Upper lobe of right lung (tissue), 1 donor: ENCODE measurements at regions not wholly inside any gene's neighbourhood (a gene's known extent, or its start where the extent isn't known, plus 50 kb on each side); places are given as distances from the start of the nearest gene placed in this dataset.
A peak's percentile ranks its signal among the peaks of the same experiment; 100 is the strongest.

Experiments
- ATAC-seq: fragments of 200-7000 bp; cut with Tn5 transposase; one replicate; pipeline ENCODE4 v1.9.1; 2020; ENCODE audit warnings: mild to moderate bottlenecking, moderate library complexity
- DNase-seq: peaks from one replicate; pipeline ENCODE4 v3.0.0-alpha.2; 2020
- H3K27ac ChIP-seq: fragments of 200-600 bp; one replicate; pipeline ENCODE4 v1.8.0; 2022
- H3K27me3 ChIP-seq: fragments of 200-600 bp; one replicate; pipeline ENCODE4 v1.8.0; 2022; ENCODE audit warnings: mild to moderate bottlenecking
- H3K36me3 ChIP-seq: fragments of 200-600 bp; one replicate; pipeline ENCODE4 v1.8.0; 2022
- H3K4me1 ChIP-seq: fragments of 200-600 bp; one replicate; pipeline ENCODE4 v1.8.0; 2022
- H3K4me3 ChIP-seq: fragments of 200-600 bp; one replicate; pipeline ENCODE4 v1.8.0; 2022; ENCODE audit warnings: mild to moderate bottlenecking
- H3K9me3 ChIP-seq: fragments of 200-600 bp; one replicate; pipeline ENCODE4 v1.8.0; 2022
- intact Hi-C: fragments of 100-400 bp; cut with DNase I; formaldehyde crosslinking; loops from one replicate; pipeline ENCODE4 v1.11.0; 2022
- TF ChIP-seq, protein P1 (sequence below): fragments of 200-600 bp; IDR thresholded peaks from one replicate; pipeline ENCODE4 v1.8.0; 2022; ENCODE audit warnings: antibody characterized with exemption
- donor health status: DM: no; HTN: yes; CAD: no; lungs with severe emphysema.

DNA sequence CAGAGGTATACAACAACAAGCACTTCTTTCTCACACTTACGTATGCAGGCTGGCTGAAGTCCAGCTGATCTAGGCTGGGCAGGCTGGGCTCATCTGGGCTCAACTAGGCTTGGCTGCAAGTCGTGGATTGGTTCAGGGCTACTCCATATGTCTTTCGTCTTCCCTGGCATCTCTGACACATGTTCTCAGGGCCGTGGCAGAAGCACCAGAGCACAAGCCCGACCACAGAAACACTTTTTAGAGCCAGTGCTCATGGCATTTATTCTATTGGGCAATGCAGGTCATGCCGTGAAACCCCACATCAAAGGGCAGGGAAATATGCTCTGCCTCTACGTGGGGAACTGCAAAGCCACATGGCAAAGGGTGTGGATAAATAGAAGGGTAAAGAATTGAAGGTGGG is 93.8 kb downstream of the RIN2 start:
- no peak overlapping the region for H3K27ac ChIP-seq
- ATAC-seq, result peak; percentile 26
- intact Hi-C loops, result no loop called here

DNA sequence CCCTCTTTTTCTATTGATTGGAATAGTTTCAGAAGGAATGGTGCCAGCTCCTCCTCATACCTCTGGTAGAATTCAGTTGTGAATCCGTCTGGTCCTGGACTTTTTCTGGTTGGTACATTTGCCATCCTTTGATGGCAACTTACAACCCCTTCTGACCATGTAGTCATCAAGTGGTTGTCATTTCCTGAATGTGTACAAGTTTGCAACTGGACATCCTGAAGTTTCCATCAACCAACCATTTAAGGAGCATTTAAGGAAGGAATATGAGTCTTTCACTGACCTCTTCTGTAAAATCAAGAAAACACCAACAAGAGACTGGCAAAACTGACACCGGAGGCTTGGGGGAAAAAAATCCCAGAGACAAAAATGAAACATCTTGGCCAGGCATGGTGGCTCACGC is 97.4 kb downstream of the RIN2 start:
- Histone ChIP-seq H3K4me1 (no peaks in the 10 kb centered on the region), H3K27ac (no peak overlapping the region), H3K4me3 (no peak overlapping the region), H3K27me3 (no peaks in the 10 kb centered on the region), H3K9me3 (no peaks in the 10 kb centered on the region), H3K36me3 (no peaks in the 10 kb centered on the region)
- intact Hi-C loops, result no loop called here
- DNase-seq (no peak), ATAC-seq (no peak)
- TF ChIP-seq, protein P1, sequence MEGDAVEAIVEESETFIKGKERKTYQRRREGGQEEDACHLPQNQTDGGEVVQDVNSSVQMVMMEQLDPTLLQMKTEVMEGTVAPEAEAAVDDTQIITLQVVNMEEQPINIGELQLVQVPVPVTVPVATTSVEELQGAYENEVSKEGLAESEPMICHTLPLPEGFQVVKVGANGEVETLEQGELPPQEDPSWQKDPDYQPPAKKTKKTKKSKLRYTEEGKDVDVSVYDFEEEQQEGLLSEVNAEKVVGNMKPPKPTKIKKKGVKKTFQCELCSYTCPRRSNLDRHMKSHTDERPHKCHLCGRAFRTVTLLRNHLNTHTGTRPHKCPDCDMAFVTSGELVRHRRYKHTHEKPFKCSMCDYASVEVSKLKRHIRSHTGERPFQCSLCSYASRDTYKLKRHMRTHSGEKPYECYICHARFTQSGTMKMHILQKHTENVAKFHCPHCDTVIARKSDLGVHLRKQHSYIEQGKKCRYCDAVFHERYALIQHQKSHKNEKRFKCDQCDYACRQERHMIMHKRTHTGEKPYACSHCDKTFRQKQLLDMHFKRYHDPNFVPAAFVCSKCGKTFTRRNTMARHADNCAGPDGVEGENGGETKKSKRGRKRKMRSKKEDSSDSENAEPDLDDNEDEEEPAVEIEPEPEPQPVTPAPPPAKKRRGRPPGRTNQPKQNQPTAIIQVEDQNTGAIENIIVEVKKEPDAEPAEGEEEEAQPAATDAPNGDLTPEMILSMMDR, result no peak

More for the DNA sequence above, 93.8 kb downstream of the RIN2 start:
- no peak for DNase-seq
- H3K4me1 ChIP-seq, result peaks cover 4% of the 10 kb centered on the region
- no peaks in the 10 kb centered on the region for H3K9me3 ChIP-seq
- no peaks in the 10 kb centered on the region for H3K27me3 ChIP-seq
- no peak overlapping the region for H3K4me3 ChIP-seq
- H3K36me3 ChIP-seq, result no peaks in the 10 kb centered on the region
- TF ChIP-seq, protein P1, result no peak

DNA sequence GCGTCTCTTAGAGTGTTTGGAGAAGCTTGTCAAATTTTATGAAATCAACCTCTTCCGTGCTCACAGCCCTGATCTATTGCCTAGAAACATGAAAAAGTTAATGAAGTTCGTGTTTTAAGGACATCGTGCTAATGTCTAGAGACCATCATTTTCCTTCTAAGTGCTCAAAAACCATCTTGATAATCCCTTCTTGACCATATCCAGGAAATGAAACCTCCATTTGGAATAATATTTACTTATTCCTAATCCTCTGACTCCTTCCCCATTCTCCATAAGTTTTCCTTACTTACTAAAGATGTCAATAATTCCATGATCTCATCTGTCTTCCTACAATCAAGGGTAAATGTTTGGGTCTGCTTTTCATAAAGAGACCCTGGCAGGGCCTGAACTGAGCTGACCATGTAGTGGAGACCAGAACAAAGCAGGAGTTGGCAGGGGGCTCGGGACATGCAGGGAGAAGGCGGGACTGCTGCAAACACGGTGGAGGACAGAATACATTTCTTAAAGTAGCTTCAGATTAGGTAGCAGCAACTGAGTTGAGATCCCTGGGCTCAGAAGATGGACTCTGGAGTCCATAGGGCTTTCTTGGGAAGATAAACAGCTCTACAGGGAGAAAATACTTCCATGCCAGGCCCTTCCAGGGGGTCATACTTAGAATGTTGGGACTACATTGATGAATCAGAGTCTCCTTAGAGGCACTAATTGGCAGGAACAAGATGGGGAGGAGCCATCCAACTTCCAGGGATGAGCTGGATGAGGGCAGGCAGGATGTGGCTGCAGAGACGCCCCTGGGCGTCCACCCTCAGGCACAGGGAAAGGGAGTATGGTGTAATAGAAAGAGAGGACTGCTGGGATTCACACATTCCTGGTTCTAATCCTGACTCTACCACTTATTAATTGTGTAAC is 100.7 kb downstream of the RIN2 start:
- DNase-seq, result no peak
- no peaks in the 10 kb centered on the region for H3K4me1 ChIP-seq
- H3K27ac ChIP-seq, result no peak overlapping the region
- no peaks in the 10 kb centered on the region for H3K27me3 ChIP-seq
- TF ChIP-seq, protein P1, result no peak
- intact Hi-C loops, result no loop called here
- ATAC-seq, result no peak
- H3K4me3 ChIP-seq, result no peak overlapping the region
- no peaks in the 10 kb centered on the region for H3K9me3 ChIP-seq
- H3K36me3 ChIP-seq, result no peaks in the 10 kb centered on the region

DNA sequence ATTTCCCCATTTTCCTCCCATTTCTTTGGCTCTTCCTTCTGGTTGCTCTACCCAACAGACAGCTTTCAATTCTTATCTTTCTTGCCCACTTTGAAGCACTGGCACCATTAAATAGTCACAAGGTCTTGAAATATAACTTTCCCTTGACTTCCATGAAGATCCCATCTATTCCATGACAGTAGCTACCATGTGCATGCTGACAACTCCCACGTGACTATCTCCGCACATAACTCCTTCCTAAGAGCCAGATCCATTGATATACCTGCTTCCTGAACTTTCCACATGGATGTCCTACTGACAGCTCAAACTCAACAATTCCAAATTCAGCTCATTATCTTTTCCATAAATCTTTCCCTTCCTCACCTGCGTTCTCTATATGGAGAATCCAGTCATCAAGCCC is 101.4 kb downstream of the RIN2 start:
- TF ChIP-seq, protein P1, result no peak
- ATAC-seq (no peak), DNase-seq (no peak)
- H3K27me3 ChIP-seq, result no peaks in the 10 kb centered on the region
- no peak overlapping the region for H3K4me3 ChIP-seq
- no peak overlapping the region for H3K27ac ChIP-seq
- no peaks in the 10 kb centered on the region for H3K36me3 ChIP-seq
- no peaks in the 10 kb centered on the region for H3K4me1 ChIP-seq
- intact Hi-C loops, result no loop called here
- H3K9me3 ChIP-seq, result no peaks in the 10 kb centered on the region

DNA sequence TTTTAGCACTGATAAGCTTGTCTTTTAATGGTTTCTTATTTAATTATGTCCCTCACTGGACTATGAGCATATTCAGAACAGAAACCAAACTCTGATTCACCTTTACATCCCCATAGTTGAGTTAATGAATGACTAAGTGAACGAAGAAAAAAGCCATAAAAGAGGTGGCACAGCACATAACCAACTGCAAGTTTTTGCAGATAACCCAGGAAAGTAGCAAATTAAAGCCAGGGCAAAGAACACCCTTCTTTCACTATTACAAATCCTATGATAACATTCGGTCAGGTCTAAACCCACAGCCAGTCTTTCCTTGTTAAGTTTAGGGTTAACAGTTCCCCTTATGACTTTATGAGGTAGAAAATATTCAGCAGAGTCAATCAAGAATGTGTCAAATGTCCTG is 102.7 kb downstream of the RIN2 start:
- H3K27ac ChIP-seq, result no peak overlapping the region
- no peak for ATAC-seq
- no peak overlapping the region for H3K4me3 ChIP-seq
- no peak for DNase-seq
- H3K36me3 ChIP-seq, result no peaks in the 10 kb centered on the region
- TF ChIP-seq, protein P1, result no peak
- H3K27me3 ChIP-seq, result no peaks in the 10 kb centered on the region
- H3K9me3 ChIP-seq, result no peaks in the 10 kb centered on the region
- H3K4me1 ChIP-seq, result no peaks in the 10 kb centered on the region
- intact Hi-C loops, result no loop called here
